Stimulated activated CD8-positive, alpha-beta memory T cell treated with anti-CD3 and anti-CD28 coated beads, Interleukin-7, amount 100 ng/mL, for 24 hours (primary cell): ENCODE measurements at regions not wholly inside any gene's neighbourhood (a gene's known extent, or its start where the extent isn't known, plus 50 kb on each side); places are given as distances from the start of the nearest gene placed in this dataset.

Experiments
- DNase-seq: peaks from one replicate; pipeline ENCODE4 v3.0.0-alpha.2; 2020; ENCODE audit warnings: low read depth

GRCh38 chr5:175808711-175809110, 62.7 kb upstream of the CPLX2 start:
- no peak for DNase-seq

GRCh38 chr5:175809531-175810121, 61.8 kb upstream of the CPLX2 start:
- no peak for DNase-seq

GRCh38 chr5:175810457-175810856, 60.9 kb upstream of the CPLX2 start:
- DNase-seq, result no peak

- no peak for DNase-seq
Measured at GRCh38 chr5:175811589-175811988, 59.8 kb upstream of the CPLX2 start.

- DNase-seq, result no peak
Measured at GRCh38 chr5:175813943-175814630, 57.3 kb upstream of the CPLX2 start.

- DNase-seq, result no peak
Measured at GRCh38 chr5:175814691-175815090, 56.7 kb upstream of the CPLX2 start.

- DNase-seq, result no peak
Measured at GRCh38 chr5:175815126-175815913, 56.1 kb upstream of the CPLX2 start.

GRCh38 chr5:175816348-175816747, 55.0 kb upstream of the CPLX2 start:
- no peak for DNase-seq

- no peak for DNase-seq
Measured at GRCh38 chr5:175819090-175819425, 52.3 kb upstream of the CPLX2 start.

GRCh38 chr5:175820230-175820629, 51.1 kb upstream of the CPLX2 start:
- DNase-seq, result no peak
